Stimulated activated CD4-positive, alpha-beta T cell treated with anti-CD3 and anti-CD28 coated beads, Interleukin-2, amount 100 ng/mL, for 48 hours (primary cell): ENCODE measurements at regions not wholly inside any gene's neighbourhood (a gene's known extent, or its start where the extent isn't known, plus 50 kb on each side); places are given as distances from the start of the nearest gene placed in this dataset.

Source experiments
- DNase-seq, 2 donors: peaks; one replicate each; pipeline ENCODE4 v3.0.0-alpha.2; 2020

DNA sequence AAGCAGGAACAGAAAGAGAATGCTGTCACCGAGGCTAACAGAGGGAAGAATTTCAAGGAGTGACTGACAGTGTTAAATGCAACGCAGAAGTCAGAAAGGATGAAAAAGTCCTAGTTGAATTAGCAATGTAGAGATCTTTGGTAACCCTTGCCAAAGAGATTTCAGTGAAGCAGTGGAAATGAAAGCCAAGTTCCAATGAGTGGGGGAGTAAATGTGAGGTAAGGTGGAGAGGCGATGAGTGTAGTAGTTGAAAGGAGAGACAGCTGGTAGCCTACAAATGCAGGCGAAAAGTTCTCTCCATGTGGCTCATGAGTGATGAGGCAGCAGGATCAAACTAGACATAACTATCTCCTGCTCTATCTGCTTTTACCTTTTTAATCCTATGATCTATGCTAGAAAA lies 74.6 kb upstream of the IPO9 start:
- DNase-seq, result no peak

DNA sequence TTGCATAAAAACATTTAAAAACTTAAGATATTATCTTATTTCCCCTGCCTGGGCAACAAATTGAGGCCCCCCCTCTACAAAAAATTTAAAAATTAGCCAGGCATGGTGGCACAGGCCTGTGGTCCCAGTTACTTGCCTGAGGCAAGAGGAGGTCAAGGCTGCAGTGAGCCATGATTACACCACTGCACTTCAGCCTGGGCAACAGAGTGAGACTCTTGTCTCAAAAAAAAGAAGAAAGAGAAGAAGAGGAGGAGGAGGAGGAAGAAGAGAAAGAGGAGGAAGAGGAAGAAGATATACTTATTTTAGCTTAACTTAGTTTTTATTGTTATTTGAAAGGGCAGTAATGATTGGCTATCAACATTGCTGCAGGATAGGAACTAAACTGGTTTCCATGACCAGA lies 73.8 kb upstream of the IPO9 start:
- DNase-seq, result no peak

- no peak for DNase-seq
Measured at GRCh38 chr1:201756406-201756805, 72.6 kb upstream of the IPO9 start.

DNA sequence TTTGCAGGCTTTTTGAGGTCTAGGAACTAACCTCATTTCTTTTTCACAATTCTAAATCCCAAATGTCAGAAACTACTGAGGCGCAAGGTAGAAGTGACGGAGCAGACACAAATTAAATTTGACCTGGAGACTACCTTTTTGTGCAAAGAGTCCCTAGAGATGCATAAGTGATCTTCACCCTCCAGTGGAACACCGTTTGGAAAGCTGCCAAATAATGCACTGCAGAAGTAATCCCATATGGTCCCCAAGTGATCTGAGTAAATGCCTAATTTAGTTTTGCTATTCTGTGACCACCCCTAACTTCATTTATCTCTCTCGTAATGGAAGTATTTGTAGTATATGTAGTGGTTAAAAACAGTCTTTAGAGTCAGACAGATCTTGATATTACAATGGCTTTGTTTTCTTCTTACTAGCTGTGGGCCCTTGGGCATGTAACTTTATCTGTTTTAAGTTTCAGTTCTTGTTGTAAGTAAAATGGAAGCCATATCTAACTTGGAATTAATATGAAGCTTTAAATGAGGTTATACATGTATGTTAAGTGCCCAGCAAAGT lies 70.4 kb upstream of the IPO9 start:
- no peak for DNase-seq

DNA sequence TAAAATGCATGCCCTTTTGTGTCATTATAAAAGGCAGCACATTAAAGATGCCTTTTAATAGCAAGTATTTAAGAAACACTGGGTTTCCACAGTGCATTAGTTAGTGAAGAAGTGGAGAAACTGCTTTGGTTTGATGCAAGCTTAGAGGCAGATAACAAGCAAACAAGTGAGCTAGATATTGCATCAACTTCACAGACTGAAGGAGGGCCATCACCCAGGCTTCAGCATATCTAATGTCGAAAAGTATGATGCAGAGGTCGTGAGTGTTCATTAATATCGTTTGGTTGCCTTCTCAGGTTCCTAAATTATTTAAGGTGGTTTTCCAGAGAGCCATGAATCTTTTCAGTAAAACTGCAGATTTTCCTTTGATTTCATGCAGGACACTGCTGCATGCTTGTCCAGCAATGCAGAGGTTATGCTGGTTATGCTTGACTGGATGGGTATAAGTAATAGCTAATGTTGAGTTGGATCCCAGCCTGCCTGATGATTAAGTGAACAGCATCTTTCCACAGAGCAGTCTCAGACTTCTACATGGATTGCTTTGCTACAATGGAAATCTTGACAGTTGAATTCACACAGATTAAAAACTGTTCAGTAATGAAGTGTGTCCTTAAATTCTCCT lies 69.7 kb upstream of the IPO9 start:
- DNase-seq, result no peak

DNA sequence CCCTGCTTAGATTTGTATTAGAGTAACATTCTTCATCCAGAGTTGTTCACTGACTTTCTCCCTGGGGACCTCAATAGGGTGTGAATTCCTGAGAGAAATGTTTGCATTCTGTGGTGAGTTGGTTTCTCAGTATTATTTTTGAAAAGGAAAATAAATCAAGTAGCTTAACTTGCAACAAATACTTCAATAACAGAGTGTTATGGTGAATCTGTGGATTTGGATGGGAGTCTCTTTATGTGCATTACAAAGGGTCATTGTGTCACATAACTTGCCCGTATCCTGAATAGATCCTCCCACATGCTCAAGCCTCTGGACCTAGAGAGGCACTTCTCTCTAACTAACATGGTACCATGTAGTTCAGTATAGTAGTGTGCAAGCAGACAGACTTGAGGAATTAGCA lies 68.4 kb upstream of the IPO9 start:
- DNase-seq, result no peak

DNA sequence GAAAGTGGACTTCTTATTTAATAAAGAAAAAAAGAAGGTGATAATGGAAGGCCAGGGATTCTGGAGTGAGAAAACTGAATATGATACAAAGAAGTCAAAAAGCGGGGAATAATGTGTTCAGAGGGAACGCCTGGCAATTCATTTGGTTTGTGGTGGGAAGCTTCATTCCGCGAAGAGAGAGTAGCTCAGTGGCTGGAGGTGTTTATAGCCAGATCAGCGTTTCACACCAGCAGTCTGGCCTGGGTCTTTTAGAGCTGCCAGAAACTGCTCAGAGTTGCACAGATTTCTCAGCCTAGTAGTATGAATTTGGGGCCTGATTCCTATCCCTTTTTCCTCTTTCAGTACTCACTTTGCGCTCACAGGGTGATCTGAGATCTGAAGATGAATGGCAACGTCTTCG lies 67.8 kb upstream of the IPO9 start:
- DNase-seq, result no peak

DNA sequence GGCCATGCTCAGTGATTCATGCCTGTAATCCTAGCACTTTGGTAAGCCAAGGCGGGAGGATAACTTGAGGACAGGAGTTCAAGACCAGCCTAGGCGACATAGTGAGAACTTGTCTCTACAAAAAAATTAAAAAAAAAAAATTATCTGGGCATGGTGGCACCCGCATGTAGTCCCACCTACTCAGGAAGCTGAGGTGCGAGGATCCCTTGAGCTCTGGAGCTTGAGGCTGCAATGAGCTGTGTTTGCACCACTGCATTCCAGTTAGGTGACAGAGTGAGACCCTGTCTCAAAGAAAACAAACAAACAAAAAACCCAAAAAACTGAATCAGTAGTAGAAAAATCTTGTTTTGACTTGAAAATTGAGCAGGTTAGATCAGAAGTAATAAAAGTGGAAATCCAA lies 67.1 kb upstream of the IPO9 start:
- no peak for DNase-seq

DNA sequence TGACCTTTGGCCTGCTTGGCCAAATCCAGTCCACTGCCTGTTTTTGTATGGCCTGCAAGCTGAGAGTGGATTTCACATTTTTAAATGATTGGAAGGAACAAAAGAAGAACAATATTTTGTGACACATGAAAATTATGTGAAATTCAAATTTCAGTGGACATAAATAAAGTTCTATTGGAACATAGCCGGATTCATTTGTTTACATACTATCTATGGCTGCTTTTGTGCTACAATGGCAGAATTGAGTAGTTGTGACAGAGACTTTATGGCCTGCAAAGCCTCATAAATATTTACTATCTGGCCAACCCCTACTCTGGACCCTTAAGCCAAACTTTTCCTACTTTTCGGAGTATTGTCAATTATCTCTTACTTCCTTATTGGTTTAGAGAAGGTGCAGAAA lies 66.6 kb upstream of the IPO9 start:
- no peak for DNase-seq

DNA sequence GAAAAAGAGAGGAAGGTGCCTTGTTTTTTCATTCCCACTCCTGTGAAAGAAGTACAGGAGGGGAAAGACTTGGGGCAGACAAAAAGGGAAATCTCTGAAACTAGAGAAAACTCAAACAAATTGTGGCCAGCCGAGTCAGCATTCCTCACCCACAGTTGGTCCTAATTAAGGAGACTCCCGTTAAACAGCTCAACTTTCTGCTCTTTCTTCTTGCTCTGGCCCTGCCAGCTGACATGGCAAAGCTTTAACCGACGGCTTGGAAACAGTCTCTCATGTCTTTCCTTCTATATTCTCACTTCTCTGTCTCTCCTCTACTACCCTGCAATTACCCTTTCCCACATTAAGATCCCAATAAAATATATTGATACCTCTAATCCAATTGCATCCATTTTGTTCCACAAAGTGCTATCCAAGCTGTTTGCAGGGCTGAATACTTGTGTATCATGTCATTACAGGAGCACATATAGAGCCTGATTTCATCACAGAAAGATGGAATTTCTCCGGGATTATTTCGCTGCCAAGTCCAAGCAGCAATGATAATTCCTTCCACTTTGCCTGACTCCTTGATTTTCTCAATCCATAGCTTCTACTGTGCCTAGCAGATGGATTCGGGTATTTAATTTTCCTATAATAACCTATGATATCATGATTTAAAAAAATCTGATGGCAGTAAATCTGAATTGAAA lies 65.4 kb upstream of the IPO9 start:
- DNase-seq, result no peak

DNA sequence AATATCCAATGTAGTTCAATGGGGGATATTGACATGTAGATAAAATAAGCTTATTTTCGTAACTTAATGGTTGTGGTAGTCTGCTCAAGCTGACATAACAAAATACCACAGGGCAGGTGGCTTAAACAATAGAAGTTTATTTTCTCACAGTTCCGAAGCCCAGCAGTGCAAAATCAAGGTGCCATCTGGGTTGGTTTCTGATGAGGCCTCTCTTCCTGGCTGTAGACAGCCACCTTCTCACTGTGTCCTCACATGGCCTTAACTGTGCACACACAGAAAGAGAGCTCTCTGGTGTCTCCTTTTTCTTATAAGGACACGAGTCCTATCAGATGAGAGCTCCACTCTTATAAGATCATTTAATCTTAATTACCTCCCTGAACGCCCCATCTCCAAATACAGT lies 64.8 kb upstream of the IPO9 start:
- no peak for DNase-seq

DNA sequence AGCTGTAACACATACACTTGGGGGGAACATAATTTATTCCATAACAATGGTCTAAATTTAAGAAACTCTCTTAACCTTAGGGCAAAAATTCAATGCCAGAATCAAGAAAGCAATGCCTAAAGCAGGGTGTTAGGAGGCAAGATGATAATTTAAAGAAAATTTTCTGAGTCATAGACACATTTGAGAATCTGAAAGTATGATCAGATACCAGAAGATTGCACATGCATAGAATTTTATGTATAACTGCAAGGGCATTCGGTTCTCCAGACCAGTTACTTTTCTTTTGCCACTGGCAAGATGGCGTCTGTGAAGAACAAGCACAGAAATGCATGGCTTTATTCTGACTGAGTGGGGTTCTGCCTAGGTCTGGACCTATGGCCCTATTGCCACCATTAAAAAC lies 64.4 kb upstream of the IPO9 start:
- no peak for DNase-seq

DNA sequence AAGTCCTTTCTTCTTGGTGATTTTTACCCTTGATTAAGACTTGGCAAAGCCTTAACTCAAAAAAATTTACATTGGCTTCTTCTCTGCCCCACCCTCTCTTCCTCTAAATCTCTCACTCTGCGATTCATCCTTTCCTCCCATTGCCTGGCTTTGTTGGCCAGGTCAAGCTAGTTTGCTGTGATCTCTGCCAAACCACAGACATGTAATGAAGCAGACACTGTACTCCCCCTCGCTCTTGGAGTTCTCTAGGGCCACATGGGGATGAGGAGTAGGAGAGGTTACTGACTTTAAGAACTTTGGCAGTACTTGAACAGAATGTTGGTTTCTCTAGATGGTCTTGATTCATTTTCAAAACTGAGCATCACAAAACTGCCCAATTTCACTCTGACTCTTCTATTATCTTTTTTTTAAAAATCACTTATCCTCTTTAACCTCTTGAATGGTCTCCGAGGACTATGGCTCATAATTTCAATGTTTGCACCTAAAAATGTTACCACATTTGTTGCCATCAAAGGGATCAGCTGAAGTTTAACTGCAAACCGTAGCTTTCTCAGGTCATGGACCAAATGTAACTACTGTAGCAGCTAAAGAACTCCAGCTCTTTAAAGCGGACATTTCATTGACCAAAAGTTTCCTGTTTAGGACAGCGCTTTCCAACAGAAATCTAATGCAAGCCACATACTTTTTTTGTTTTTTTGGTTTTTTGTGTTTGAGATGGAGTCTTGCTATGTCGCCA lies 62.7 kb upstream of the IPO9 start:
- no peak for DNase-seq

GRCh38 chr1:201767339-201767738 lies 61.6 kb upstream of the IPO9 start:
- DNase-seq, result no peak

- DNase-seq, result no peak
Measured at GRCh38 chr1:201769072-201769471, 59.9 kb upstream of the IPO9 start.

GRCh38 chr1:201769966-201770365 lies 59.0 kb upstream of the IPO9 start:
- DNase-seq, result no peak

DNA sequence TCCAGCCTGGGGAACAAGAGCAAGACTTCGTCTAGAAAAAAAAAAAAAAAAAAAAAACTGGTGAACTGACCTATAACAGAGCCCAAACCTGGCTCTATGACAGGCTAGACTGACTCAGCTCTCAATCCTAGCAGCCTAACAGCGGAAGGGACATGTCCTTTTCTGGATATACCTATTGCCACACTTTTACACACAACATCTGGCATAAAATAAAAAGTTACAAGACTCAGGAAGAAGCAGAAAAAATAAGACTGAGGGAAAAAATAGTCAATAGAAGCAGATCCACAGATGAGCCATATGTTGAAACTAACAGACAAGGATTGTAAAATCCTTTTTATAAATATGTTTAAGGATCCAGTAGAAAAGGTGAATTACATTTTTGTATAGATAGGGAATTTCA lies 57.5 kb upstream of the IPO9 start:
- no peak for DNase-seq

DNA sequence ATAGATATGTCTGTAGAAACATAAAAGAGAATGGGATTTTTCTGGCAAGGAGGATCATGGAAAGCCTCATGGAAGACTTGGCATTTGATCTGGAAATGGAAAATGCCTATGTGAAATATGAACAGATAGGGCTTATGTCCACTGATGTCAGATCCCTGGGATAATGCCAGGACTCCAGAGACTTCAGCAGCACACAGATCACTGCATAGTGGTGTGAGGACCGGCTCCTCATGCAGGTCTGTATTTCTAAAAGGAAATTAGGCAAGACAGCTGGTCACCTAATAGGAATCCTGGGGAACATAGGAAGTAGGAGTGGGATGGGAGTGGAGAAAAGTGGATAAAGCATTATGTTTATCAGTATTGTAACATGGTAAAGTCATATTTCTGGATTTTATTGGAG lies 56.8 kb upstream of the IPO9 start:
- no peak for DNase-seq

DNA sequence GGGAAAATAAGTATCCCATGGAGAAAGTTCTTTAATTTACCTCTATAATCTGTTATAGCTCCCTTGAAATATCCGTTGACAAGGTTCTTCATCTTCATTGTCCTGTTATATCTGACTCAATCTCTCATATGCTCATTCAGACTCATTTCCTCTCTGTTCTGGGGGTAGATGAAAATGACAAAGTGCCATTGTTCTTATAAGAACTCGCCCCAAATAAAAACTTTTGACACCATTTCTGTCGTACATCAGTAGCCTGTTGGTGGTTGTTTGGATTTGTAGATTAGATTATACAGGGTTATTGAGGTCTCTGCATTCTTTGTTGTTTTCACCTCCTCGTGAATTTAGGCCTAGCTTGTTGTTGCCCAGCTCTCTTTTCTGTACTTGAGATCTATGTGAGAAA lies 55.2 kb upstream of the IPO9 start:
- DNase-seq, result no peak

DNA sequence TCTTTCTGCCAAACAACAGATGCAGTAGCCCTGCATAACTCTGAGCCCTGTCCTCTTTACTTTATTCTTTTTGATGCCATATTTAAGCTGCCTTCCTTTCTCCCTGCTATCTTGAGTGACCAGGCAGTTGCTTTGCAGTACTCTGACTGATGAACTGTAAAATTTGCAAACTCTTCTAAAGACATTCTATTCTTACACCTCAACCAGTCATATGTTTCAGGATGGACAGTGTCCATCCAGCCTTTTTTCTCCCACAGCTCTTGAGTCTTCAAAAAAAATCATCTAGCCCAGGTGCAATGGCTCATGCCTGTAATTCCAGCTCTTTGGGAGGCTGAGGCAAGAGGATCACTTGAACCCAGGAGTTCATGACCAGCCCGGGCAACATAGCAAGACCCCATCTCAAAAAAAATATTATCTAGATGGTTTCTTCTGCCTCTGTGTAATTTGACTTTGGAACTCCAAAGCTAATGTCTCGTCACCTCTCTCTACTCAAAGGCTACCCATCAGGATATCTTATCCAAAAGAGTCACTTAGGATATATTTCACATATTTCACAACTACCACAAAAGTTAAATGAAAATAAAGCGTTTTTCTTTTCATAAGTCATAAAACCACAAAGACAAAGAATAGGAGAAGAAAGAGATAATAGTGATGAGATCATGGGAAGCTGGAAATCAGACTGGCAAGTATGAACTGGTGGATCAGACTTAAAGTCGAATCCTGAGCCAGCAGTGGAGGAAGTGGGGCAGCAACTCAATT lies 54.6 kb upstream of the IPO9 start:
- DNase-seq, result no peak

GRCh38 chr1:201774983-201775344 lies 54.0 kb upstream of the IPO9 start:
- DNase-seq, result no peak

GRCh38 chr1:201775380-201775779 lies 53.6 kb upstream of the IPO9 start:
- no peak for DNase-seq

GRCh38 chr1:201778279-201779065 lies 50.5 kb upstream of the IPO9 start:
- no peak for DNase-seq
